ENCODE measurements at regions not wholly inside any gene's neighbourhood (a gene's known extent, or its start where the extent isn't known, plus 50 kb on each side); places are given as distances from the start of the nearest gene placed in this dataset.
A peak's percentile ranks its signal among the peaks of the same experiment; 100 is the strongest.

DNA sequence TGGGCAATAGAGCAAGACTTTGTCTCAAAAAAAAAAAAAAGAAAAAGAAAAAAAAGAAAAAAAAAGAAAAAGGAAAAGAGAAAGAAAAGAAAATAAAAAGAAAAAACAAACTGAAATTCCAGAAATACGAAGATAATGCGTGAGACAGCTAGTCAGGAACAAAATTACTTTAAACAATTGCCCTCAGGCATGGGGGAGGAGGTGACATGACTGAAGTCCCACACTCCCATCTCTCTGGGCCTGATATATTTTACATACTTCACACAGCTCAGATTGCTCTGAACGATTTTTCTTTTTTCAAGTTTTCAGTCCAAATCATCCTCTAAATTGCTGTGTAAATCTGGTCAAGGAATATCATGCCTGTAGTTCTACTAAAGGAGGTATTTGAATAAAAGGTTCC lies 409.5 kb upstream of the DEPDC1 start:
- no peak for DNase-seq (ENCODE audit: low read depth)

DNA sequence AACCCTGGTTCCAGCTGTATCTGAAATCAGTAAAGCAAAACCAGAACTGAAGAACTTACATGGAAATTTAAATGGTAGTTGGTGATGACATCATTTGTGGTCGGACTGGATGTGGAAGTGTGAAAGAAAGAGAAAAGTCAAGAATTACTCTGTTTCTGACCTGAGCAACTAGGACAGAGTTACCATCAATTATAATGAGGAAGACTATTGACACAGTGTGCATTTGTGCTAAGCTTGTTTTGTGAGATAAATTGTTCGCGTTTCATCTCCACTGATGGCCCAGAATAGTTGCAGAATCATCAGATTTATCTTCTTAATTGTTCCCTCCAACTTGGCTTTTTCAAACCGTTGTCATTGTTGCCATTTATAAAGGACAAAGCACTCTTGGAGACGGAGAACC lies 410.6 kb upstream of the DEPDC1 start:
- FAIRE-seq (no peak), DNase-seq (ENCODE audit: low read depth) (no peak)
- Histone ChIP-seq H3K4me3 (ENCODE audit: low read depth, low read length) (no peak overlapping the region), H3K36me3 (ENCODE audit: control insufficient read depth, insufficient read depth, low read length) (no peaks in the 10 kb centered on the region), H3K27me3 (ENCODE audit: control insufficient read depth, insufficient read depth, low read length) (no peaks in the 10 kb centered on the region)
- TF ChIP-seq, protein P1, sequence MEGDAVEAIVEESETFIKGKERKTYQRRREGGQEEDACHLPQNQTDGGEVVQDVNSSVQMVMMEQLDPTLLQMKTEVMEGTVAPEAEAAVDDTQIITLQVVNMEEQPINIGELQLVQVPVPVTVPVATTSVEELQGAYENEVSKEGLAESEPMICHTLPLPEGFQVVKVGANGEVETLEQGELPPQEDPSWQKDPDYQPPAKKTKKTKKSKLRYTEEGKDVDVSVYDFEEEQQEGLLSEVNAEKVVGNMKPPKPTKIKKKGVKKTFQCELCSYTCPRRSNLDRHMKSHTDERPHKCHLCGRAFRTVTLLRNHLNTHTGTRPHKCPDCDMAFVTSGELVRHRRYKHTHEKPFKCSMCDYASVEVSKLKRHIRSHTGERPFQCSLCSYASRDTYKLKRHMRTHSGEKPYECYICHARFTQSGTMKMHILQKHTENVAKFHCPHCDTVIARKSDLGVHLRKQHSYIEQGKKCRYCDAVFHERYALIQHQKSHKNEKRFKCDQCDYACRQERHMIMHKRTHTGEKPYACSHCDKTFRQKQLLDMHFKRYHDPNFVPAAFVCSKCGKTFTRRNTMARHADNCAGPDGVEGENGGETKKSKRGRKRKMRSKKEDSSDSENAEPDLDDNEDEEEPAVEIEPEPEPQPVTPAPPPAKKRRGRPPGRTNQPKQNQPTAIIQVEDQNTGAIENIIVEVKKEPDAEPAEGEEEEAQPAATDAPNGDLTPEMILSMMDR (IDR thresholded peaks at IDR 0.05; ENCODE audit: insufficient read depth, low read length, severe bottlenecking): no peak

More for the DNA sequence above, 409.5 kb upstream of the DEPDC1 start:
- Histone ChIP-seq H3K27me3 (ENCODE audit: control insufficient read depth, insufficient read depth, low read length) (no peaks in the 10 kb centered on the region), H3K36me3 (ENCODE audit: control insufficient read depth, insufficient read depth, low read length) (no peaks in the 10 kb centered on the region), H3K4me3 (ENCODE audit: low read depth, low read length) (no peak overlapping the region)
- TF ChIP-seq, protein P1 (IDR thresholded peaks at IDR 0.05; ENCODE audit: insufficient read depth, low read length, severe bottlenecking): no peak
- no peak for FAIRE-seq

DNA sequence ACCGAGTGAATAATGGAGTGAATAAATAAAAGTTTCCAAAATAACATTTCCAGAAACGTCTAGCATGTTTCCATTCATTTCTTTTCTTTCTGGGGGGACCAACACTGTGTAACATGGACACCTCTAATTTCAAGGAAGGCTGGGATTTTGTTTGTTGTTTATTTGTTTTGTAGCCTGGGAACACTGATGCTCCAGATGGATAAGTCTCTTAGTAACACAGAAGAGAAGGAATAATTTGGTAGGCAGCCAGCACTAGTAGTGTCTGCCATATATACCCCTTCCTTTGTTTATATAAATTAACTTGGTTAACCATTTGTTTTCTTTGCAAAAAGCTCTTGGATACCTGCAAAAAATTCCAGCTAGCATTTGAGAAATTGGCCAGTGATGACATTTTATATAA lies 411.4 kb upstream of the DEPDC1 start:
- Histone ChIP-seq H3K27me3 (ENCODE audit: control insufficient read depth, insufficient read depth, low read length) (no peaks in the 10 kb centered on the region), H3K36me3 (ENCODE audit: control insufficient read depth, insufficient read depth, low read length) (no peaks in the 10 kb centered on the region), H3K4me3 (ENCODE audit: low read depth, low read length) (no peak overlapping the region)
- TF ChIP-seq, protein P1 (IDR thresholded peaks at IDR 0.05; ENCODE audit: insufficient read depth, low read length, severe bottlenecking): no peak
- FAIRE-seq (no peak), DNase-seq (ENCODE audit: low read depth) (no peak)

DNA sequence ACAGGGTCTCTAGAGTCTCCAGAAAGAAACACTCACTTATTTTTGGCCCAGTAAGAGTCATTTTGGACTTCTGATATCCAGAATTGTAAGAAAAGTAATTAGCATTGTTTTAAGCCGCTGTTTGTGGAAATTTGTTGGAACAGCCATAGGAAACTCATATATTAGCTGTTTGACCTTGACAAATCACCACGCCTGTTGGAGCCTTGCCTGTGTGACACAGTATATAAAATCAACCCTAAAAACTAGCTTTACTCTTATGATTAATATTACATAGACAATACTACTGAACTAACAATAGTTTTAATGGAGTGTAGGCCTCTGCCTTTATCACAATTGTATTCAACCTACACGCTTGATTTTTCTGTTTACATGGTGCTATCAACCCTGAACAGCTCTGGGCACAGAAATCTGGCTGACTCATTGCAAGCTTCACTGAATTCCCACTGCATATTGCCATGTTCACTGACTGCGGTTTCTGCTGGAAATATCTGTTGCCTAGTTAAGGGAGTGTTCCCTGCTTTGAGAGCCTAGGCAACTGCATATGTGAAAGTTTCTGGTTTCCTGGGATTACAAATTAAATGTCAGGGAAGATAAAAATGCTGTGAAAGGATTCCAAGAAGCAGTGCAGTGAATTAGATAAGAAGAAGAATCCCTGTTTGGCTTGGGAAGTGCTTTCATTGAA lies 419.5 kb upstream of the DEPDC1 start:
- FAIRE-seq: peak; percentile 92
- Histone ChIP-seq H3K27me3 (ENCODE audit: control insufficient read depth, insufficient read depth, low read length) (no peaks in the 10 kb centered on the region), H3K4me3 (ENCODE audit: low read depth, low read length) (no peak overlapping the region), H3K36me3 (ENCODE audit: control insufficient read depth, insufficient read depth, low read length) (no peaks in the 10 kb centered on the region)
- peak; percentile 12 for DNase-seq (ENCODE audit: low read depth)
- TF ChIP-seq, protein P1 (IDR thresholded peaks at IDR 0.05; ENCODE audit: insufficient read depth, low read length, severe bottlenecking): no peak

DNA sequence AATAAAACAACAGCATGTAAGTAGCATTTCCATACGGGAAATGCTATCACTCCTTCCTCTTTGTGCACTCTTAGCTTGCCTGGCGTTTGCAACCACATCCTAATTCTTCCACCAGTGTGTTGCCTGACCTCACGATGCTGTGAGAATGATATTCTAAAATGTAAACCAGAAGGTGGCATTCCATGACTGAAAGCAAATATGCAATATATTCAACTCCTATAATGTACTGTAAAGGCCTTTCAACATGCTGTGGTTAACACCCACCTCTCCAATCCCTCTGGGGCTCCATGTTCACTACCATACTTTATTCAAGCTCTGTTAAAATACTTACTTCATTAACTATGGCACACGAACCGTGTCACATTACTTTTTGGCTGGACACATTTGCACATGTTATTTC lies 420.6 kb upstream of the DEPDC1 start:
- no peaks in the 10 kb centered on the region for H3K27me3 ChIP-seq (ENCODE audit: control insufficient read depth, insufficient read depth, low read length)
- FAIRE-seq: no peak
- H3K36me3 ChIP-seq (ENCODE audit: control insufficient read depth, insufficient read depth, low read length): no peaks in the 10 kb centered on the region
- no peak overlapping the region for H3K4me3 ChIP-seq (ENCODE audit: low read depth, low read length)
- no peak for DNase-seq (ENCODE audit: low read depth)
- TF ChIP-seq, protein P1 (IDR thresholded peaks at IDR 0.05; ENCODE audit: insufficient read depth, low read length, severe bottlenecking): no peak

DNA sequence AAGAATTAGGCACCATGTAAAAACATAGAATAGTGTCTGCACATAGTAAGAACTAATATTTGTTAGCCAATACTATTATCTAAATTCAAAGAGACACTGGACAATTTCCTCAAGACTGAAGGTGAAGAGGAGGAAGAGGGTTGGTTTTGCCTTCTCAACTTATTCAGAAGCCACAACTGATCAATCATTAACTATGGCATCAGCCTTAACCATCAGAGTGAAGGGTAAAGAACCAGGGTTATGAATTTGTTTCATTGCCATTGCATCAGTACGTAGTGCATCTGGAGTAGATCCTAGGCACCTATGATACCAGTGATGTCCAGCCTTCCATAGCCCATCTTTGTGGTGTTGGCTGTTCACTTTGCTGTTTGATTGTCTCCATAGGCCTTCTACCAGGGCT lies 421.7 kb upstream of the DEPDC1 start:
- FAIRE-seq: no peak
- TF ChIP-seq, protein P1 (IDR thresholded peaks at IDR 0.05; ENCODE audit: insufficient read depth, low read length, severe bottlenecking): no peak
- no peak for DNase-seq (ENCODE audit: low read depth)

More for the DNA sequence above, 421.7 kb upstream of the DEPDC1 start:
- Histone ChIP-seq H3K4me3 (ENCODE audit: low read depth, low read length) (no peak overlapping the region), H3K36me3 (ENCODE audit: control insufficient read depth, insufficient read depth, low read length) (no peaks in the 10 kb centered on the region), H3K27me3 (ENCODE audit: control insufficient read depth, insufficient read depth, low read length) (no peaks in the 10 kb centered on the region)
